ENCODE measurements at regions not wholly inside any gene's neighbourhood (a gene's known extent, or its start where the extent isn't known, plus 50 kb on each side); places are given as distances from the start of the nearest gene placed in this dataset.

DNA sequence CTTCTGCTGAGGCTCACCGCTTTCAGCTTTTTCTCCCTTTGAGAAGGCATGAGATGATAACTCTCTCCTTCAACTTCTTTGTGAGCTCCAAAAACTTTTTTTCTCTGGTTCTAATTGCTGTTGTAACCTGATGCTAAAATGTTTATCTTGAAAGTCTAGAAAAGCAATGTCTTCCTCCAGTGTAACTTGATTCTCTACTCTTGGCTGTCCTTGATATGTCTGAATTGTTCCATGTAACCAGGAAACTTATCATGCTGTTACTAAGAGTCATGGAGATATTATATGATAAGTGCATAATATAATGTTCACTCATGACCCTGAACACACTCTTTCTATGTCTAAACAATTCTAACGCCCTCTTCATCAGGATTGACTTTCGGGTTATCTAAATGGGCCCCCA lies 128.0 kb upstream of the ABCA1 start:
- no peak overlapping the region for H3K4me3 ChIP-seq

DNA sequence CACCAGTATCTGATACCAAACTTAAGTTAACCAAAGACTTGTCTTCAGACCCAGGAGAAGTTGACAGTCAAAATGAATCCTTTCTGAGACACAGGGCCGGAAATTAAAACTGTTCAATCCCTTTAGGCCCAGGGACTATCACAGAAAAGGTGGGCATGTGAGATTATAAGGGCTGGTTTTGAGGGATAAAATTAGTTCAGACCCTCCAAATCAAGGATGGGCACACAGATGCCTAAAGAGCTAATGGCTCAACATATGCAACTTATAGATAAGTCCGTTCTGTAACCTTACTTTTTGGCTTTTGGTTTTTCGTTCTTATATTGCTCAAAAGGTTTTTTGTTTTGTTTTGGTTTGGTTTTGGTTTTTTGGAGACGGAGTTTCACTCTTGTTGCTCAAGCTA lies 129.6 kb upstream of the ABCA1 start:
- Histone ChIP-seq H3K4me3 (no peak overlapping the region), H3K27ac (no peak overlapping the region)

More for the DNA sequence above, 128.0 kb upstream of the ABCA1 start:
- no peak overlapping the region for H3K27ac ChIP-seq

DNA sequence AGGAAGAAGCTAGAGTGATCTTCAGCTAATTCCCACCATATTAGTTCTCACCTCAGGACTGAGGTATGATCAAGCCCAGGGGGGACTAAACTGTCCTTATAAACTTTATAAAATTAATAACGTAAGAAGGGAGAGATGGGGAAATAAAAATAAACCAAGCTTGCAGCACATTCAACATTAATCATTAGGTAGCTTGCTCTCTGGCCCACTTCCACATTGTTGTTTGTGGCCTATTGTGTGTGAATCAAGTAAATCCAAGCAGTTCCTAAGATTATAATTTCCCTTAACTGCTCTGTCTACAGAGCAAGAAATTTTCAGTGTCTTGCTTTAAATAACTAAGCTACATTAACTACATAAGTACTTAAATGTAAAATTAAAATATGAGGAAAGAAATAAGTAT lies 131.3 kb upstream of the ABCA1 start:
- H3K4me3 ChIP-seq = no peak overlapping the region
- H3K27ac ChIP-seq = no peak overlapping the region

DNA sequence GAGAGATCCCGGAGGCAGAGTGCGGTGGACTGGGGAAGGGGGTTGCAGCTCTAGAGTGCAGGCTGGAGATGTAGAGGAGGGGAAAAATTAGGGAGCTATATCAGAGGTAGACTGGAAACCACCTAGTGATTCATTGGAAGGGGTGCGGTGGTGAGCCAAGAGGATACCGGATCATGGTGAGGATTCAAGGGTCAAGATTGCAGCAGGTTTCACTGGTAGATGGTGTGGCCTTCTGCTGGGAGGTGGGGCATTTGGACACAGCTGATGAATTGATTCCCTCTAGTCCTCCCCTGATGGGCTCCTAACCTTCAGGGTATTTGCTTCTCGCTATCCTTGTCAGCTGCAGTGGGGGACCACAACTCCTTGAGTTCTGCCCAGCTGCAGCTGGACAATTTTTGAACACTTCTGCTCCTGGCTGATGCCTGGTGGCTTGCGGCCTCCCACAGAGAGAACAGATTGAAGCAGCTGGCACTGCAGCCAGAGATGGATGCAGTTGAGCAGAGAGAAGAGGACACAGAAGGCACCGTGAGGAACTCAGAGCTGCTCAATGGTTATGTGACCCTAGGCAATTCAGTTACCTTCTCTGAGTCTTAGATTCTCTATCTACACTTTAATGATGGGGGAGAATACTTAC lies 134.4 kb upstream of the ABCA1 start:
- H3K27ac ChIP-seq = peak overlapping the region in 7 of 21 experiments; percentile 4 to 93 (median 37)
- no peak overlapping the region for H3K4me3 ChIP-seq

DNA sequence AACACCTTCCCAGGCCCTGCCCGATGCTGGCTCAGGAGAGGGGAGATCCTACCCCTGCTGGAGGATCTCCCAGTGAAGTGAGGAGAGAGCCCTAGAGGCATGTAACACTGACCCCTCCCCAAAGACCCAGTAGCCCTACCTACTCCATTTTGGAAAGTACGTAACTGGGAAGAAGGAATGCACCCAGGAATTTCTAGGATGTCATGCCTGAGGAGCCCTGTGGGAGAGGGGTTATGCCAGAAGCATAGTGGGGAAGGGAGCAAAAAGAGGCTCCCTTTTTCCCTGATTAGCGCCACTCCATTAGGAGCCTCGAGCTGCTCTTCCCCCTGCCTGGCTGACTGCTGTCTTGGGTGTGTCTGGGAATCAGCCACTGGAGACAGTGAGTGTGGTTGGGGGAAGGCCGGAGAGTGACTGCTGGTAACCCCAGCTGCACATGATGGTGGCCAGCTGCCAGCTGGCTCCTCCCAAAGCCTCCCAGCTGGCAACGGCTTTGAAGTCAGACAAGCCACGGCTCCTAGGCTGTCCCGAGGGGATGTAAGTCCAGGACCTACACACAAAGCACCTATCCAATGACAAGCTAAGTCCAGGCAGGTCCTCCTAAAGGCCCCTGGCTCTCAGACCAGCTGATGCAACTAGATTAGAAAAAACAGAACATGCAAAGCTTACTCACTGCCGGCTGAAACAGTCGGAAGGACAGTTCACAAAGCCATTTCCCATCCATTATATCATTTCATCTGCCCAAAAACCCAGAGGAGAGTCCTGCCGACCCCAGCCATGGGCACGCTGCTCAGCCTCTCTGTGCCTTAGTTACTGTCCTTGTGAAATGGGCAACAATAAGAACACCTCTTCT lies 136.5 kb upstream of the ABCA1 start:
- no peak overlapping the region for H3K4me3 ChIP-seq
- H3K27ac ChIP-seq = peak overlapping the region in 20 of 21 experiments; percentile 40 to 94 (median 88)

DNA sequence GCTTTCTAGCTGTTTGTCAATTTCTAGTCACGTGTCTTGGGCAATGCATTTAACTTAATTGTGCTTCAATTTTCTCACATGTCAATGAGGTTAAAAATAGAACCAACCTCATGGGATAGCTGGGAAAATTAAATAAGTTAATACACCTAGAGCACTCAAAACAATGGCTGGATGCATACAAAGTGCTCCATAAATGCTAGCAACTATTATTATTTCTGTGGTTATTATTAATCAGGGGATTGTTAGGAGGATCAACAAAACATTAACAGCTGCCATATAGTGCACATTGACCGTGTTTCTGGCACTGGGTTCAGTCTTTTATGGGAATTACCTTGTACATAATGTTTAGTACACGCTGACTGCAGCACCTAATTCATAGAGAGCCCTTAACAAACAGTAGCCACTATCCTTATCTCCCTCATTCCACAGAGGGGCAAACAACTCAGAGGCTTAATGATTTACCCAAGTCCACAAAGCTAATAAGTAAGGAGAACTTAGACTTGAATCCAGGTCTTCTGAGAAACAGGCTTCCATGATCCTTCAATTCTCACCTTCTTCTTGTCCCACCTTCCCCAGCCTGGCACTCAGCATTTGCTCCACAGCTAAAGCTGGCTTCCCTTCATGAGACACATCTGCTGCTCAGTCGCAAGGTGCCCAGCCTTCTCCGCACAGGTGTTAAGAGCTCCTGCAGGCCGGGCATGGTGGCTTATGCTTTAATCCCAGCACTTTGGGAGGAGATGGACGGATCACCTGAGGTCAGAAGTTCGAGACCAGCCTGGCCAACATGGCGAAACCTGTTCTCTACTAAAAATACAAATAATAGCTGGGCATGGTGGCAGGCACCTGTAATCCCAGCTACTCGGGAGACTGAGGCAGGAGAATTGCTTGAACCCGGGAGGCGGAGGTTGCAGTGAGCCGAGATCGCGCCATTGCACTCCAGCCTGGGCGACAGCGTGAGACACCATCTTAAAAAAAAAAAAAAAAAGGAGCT lies 137.4 kb upstream of the ABCA1 start:
- H3K27ac ChIP-seq = peak overlapping the region in 19 of 21 experiments; percentile 22 to 94 (median 87)
- H3K4me3 ChIP-seq = no peak overlapping the region

DNA sequence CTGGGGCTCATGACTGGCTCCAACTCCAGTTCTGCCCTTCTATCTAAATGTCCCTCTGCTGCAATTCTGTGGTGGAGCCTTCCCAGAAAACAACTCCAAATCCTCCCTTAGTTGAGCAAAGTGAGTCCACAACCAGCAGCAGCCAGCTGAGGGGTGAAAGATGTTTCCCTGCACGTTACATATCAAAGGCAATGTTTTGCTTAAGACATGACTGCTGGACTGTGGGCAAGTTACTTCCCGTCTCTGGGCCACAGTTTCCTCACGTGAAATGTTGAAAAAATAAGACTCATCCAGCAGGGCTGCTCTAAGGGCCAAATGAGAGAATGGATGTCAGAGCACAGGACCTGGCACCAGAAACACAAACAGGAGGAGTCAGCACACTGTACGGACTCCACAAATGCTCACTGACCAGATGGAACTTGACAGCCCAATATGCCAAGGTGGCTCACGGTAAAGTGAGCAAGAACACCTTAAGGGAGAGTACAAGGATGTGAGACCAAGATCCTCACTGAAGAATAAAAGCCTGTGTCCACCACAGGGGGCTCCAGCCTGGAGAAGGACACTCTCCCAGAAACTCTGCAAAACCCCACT lies 138.4 kb upstream of the ABCA1 start:
- H3K27ac ChIP-seq = peak overlapping the region in 8 of 21 experiments; percentile 5 to 93 (median 68)
- no peak overlapping the region for H3K4me3 ChIP-seq

DNA sequence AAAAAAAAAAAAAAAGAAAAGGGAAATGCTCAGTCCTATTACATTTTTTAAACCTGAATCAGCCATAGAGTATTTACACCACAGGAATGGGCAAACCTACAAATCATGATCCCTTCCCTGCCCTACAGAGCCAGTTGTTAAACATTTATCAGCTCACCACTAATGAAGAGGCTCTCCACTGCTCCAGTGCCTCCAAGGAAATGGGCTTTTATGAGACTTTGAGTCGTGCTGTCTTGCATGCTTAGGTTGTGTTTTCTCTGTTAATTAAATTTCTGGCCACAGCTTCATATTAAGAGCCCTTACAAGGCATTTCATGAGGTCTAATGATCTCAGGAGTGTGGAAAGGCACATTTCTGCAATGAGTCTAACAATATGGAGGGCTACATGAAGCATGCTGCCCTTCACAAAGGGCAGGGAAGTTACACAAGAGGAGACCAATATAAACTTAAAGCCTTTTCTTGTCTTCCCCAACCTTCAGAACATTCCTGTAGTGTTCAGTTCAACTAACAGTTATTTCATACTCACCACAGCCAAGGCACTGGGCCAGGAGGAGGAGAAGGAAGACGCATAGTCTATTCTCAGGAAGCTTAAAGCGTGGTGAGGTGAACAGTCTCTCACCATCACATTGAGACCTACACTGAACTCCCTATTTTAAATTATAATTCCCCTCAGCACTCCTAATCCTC lies 140.1 kb upstream of the ABCA1 start:
- Histone ChIP-seq H3K4me3 (no peak overlapping the region), H3K27ac (peak overlapping the region in 2 of 21 experiments; percentile 10 to 17)

DNA sequence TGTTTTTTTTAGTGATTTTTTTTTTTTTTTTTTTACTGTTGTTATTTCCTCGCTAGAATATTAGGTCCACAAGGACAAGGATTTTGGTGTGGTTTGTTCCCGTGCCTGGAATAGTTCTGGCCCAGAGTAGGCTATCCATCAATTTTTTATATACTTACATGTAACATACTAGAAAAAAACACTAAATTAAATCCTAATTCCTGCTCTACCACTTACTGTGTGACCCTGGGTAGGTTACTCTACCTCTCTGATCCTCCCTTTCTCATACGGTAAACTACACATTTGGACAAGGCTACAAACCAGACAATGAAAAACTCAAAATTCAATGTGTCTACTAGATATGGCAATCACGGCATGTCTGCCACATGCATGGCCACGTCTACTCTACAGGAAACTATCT lies 141.3 kb upstream of the ABCA1 start:
- Histone ChIP-seq H3K27ac (no peak overlapping the region), H3K4me3 (no peak overlapping the region)

DNA sequence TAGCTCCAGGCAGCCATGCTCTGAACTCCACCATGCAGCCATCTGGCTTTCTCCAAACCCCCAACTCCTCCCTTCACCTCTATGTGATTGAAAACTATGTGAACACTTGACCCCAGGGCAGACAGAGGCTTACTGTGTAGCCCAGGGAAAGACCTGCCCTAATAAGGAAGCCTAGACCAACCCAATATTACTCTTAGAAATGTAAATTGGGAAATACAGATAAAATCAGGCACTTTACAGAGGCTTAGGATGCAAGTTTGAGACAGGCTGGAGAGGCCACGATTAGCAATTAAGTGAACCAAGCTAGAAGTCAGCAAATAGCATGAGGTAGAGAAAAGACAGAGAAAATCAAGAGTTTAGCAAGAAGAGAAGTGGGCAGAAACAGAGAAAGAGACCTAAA lies 141.7 kb upstream of the ABCA1 start:
- Histone ChIP-seq H3K4me3 (no peak overlapping the region), H3K27ac (no peak overlapping the region)

DNA sequence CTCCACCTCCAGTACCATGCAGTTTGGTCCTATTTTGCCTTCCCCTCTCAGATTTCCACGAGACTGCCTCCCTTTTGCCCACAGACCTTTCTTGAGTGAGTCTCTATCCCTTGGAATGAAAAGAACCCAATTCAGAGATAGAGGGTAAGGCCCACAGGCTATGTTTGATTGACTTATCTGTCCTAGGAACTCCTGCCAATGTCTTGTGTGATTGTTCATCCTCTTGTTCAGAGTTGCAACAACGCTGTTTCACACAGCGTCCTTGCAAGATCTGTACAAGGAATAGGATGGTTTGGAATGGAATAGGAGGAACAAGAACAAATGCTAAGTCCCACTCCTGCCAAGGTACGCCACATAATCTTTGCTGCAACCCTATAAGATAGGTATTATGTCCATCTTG lies 142.2 kb upstream of the ABCA1 start:
- no peak overlapping the region for H3K27ac ChIP-seq
- no peak overlapping the region for H3K4me3 ChIP-seq

DNA sequence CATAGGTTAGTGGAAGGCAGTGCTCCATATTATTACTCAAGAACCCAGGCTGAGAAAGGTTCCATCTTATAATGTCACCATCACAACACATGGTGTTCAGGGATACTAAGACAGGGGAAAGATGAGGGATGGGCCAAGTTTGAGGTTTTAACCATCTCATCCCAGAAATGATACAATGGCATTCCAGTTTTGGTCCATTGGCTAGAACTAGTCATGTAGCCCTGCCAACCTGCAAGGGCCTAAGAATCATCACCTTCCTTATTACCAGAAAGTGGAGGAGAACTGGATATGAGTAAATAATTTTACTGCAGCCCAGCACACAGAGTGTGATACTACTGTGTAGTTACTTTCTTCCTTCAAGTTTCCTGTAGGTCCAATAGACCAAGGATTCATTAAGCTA lies 144.5 kb upstream of the ABCA1 start:
- peak overlapping the region in 2 of 21 experiments; percentile 21 to 60 for H3K27ac ChIP-seq
- H3K4me3 ChIP-seq = no peak overlapping the region

DNA sequence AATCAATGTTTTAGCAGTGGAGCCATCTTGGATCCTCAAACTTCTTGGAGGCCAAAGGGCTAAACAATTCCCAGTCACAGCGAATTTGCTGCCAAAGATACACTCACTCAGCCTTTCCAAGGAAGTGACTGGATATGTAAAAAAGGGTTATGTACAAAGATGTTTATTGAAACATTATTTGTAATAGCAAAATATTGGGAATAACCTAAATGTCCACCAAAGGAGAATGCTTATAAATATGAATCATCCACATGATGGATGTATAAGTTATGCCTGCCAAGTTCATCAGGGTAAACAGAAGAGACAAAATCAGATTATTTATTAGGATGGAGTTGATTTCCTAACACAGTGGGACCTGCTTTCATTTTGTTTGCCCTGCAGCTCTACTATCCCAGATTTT lies 145.2 kb upstream of the ABCA1 start:
- peak overlapping the region in 2 of 21 experiments; percentile 21 to 60 for H3K27ac ChIP-seq

DNA sequence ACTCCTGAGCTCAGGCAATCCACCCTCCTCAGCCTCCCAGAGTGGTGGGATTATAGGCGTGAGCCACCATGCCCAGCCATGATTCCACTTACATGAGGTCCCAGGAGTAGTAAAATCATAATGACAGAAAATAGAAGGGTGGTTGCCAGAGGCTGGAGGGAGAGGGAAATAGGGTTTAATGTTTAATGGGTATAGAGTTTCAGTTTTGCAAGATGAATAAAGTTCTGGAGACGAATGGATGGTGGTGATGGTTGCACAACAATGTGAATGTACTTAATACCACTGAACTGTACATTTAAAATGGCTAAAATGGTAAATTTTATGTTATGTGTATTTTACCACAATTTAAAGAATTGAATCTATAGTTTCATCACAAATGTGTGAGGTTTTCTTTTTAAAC lies 146.5 kb upstream of the ABCA1 start:
- Histone ChIP-seq H3K27ac (no peak overlapping the region), H3K4me3 (no peak overlapping the region)

More for the DNA sequence above, 145.2 kb upstream of the ABCA1 start:
- H3K4me3 ChIP-seq = no peak overlapping the region

DNA sequence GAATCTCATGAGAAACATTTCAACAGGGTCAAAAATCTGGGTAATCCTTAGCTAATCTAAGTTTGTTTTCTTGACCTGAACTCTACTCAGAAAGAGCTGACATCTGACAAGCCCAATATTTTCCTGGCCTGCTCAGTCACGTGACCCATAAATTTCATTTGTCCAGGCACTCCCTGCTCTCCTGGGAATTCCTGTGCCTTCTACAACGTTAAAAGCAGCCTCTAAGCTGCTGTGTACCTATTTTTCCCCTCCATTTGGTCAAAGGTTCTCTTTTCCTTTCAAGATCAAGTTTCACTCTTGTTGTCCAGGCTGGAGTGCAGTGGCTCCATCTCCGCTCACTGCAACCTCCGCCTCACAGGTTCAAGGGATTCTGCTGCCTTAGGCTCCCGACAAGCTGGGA lies 148.8 kb upstream of the ABCA1 start:
- no peak overlapping the region for H3K4me3 ChIP-seq

DNA sequence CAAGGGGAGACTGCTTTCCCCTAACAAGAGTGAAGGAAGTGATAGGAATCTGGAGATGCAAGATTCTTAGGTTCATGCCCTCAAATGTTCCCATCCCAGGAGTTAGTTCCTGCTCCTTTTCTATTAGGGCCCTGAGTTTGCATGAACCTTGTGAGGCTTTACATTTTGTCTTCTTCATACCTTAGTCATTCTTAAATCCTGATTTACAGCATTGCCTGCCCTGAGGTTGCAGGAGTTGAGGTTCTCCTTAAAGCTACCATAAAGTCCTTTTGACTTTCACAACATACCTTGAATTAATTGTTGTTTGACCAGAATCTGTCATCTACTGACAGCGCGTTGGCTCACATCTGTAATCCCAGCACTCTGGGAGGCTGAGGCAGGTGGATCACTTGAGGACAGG lies 151.5 kb upstream of the ABCA1 start:
- Histone ChIP-seq H3K27ac (no peak overlapping the region), H3K4me3 (no peak overlapping the region)

More for the DNA sequence above, 148.8 kb upstream of the ABCA1 start:
- H3K27ac ChIP-seq = no peak overlapping the region

DNA sequence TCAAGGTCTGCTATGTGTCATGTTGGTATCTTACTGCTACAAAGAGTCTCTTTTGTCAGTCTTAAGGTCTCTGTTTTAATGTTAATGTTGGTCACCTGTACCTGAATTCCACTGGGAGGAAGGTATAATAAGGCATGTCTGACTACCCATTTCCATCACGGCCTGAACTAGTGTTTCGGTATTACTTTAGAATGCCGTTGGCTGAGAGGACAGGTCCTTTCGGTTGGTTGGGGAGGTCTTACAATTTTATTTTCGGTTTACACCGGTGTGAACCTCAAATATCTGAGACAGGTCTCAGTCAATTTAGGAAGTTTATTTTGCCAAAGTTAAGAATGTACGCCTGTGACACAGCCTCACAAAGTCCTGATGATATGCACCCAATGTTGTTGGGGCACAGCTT lies 154.9 kb upstream of the ABCA1 start:
- no peak overlapping the region for H3K27ac ChIP-seq

DNA sequence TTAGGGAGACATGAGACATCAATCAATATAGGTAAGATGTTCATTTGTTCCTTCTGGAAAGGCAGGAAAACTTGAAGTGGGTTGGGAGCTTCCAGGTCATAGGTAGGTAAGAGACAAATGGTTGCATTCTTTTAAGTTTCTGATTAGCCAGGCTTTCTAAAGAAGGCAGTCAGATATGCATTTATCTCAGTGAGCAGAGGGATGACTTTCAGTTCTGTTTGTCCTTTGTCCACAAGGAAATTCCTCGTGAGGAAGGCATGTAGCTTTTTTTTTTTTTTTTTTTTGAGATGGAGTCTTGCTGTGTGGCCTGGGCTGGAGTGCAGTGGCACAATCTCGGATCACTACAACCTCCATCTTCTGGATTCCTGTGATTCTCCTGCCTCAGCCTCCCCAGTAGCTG lies 155.3 kb upstream of the ABCA1 start:
- no peak overlapping the region for H3K27ac ChIP-seq
- no peak overlapping the region for H3K4me3 ChIP-seq

More for the DNA sequence above, 154.9 kb upstream of the ABCA1 start:
- H3K4me3 ChIP-seq = no peak overlapping the region

Measured in skin epidermis (tissue), 12 donors.